ENCODE measurements at regions not wholly inside any gene's neighbourhood (a gene's known extent, or its start where the extent isn't known, plus 50 kb on each side); places are given as distances from the start of the nearest gene placed in this dataset.
"Not testable (repeated sequence)": the region's sequence is repeated elsewhere in the genome, so short reads cannot be mapped to it uniquely, and the experiment has no call there.

- DNase-seq (ENCODE audit: low read depth in 2 of 2, low spot score in 1 of 2), result no peak
Observed at GRCh38 chr2:33925311-33925710, 326.2 kb upstream of the FAM98A start.

- DNase-seq (ENCODE audit: low read depth in 2 of 2, low spot score in 1 of 2), result no peak
Observed at GRCh38 chr2:33924586-33925169, 325.6 kb upstream of the FAM98A start.

- no peak for DNase-seq (ENCODE audit: low read depth in 2 of 2, low spot score in 1 of 2)
Observed at GRCh38 chr2:33917252-33917651, 318.2 kb upstream of the FAM98A start.

GRCh38 chr2:33913071-33913616 is 314.0 kb upstream of the FAM98A start:
- no peak for DNase-seq (ENCODE audit: low read depth in 2 of 2, low spot score in 1 of 2)

- no peak for DNase-seq (ENCODE audit: low read depth in 2 of 2, low spot score in 1 of 2)
Observed at GRCh38 chr2:33911327-33911726, 312.2 kb upstream of the FAM98A start.

- no peak for DNase-seq (ENCODE audit: low read depth in 2 of 2, low spot score in 1 of 2)
Observed at GRCh38 chr2:33909945-33910695, 311.0 kb upstream of the FAM98A start.

GRCh38 chr2:33907866-33908265 is 308.8 kb upstream of the FAM98A start:
- no peak for DNase-seq (ENCODE audit: low read depth in 2 of 2, low spot score in 1 of 2)

GRCh38 chr2:33906129-33906528 is 307.0 kb upstream of the FAM98A start:
- DNase-seq (ENCODE audit: low read depth in 2 of 2, low spot score in 1 of 2), result not testable (repeated sequence)

GRCh38 chr2:33904801-33905200 is 305.7 kb upstream of the FAM98A start:
- no peak for DNase-seq (ENCODE audit: low read depth in 2 of 2, low spot score in 1 of 2)

GRCh38 chr2:33903701-33904100 is 304.6 kb upstream of the FAM98A start:
- DNase-seq (ENCODE audit: low read depth in 2 of 2, low spot score in 1 of 2), result no peak

- no peak for DNase-seq (ENCODE audit: low read depth in 2 of 2, low spot score in 1 of 2)
Observed at GRCh38 chr2:33903215-33903614, 304.1 kb upstream of the FAM98A start.

GRCh38 chr2:33900610-33901009 is 301.5 kb upstream of the FAM98A start:
- no peak for DNase-seq (ENCODE audit: low read depth in 2 of 2, low spot score in 1 of 2)

- DNase-seq (ENCODE audit: low read depth in 2 of 2, low spot score in 1 of 2), result no peak
Observed at GRCh38 chr2:33897741-33898140, 298.6 kb upstream of the FAM98A start.

GRCh38 chr2:33893824-33894223 is 294.7 kb upstream of the FAM98A start:
- no peak for DNase-seq (ENCODE audit: low read depth in 2 of 2, low spot score in 1 of 2)

- no peak for DNase-seq (ENCODE audit: low read depth in 2 of 2, low spot score in 1 of 2)
Observed at GRCh38 chr2:33891616-33892015, 292.5 kb upstream of the FAM98A start.

- no peak for DNase-seq (ENCODE audit: low read depth in 2 of 2, low spot score in 1 of 2)
Observed at GRCh38 chr2:33890686-33891085, 291.6 kb upstream of the FAM98A start.

- no peak for DNase-seq (ENCODE audit: low read depth in 2 of 2, low spot score in 1 of 2)
Observed at GRCh38 chr2:33877348-33878016, 278.4 kb upstream of the FAM98A start.

GRCh38 chr2:33873076-33873605 is 274.0 kb upstream of the FAM98A start:
- DNase-seq (ENCODE audit: low read depth in 2 of 2, low spot score in 1 of 2), result no peak

- no peak for DNase-seq (ENCODE audit: low read depth in 2 of 2, low spot score in 1 of 2)
Observed at GRCh38 chr2:33859811-33860461, 260.8 kb upstream of the FAM98A start.

GRCh38 chr2:33859176-33859575 is 260.1 kb upstream of the FAM98A start:
- no peak for DNase-seq (ENCODE audit: low read depth in 2 of 2, low spot score in 1 of 2)

- DNase-seq (ENCODE audit: low read depth in 2 of 2, low spot score in 1 of 2), result no peak
Observed at GRCh38 chr2:33848486-33848885, 249.4 kb upstream of the FAM98A start.
